SK-N-MC (cell line): ENCODE measurements at regions not wholly inside any gene's neighbourhood (a gene's known extent, or its start where the extent isn't known, plus 50 kb on each side); places are given as distances from the start of the nearest gene placed in this dataset.

Experiments
- EZH2 ChIP-seq: fragments of 200-600 bp; sonication (generic); IDR thresholded peaks from one replicate; pipeline ENCODE4 v1.6.1; 2017; ENCODE audit warnings: antibody characterized with exemption
- FOXP2 ChIP-seq: optimal IDR thresholded peaks from 2 replicates; pipeline ENCODE3; 2011; ENCODE audit warnings: mild to moderate bottlenecking, moderate library complexity; ENCODE audit not compliant: insufficient read depth; ENCODE audit errors: extremely low read length, control extremely low read depth
- POLR2AphosphoS5 ChIP-seq: IDR thresholded peaks from 2 replicates; pipeline ENCODE4 v1.6.1; 2012; ENCODE audit warnings: mild to moderate bottlenecking, low read depth, low read length, borderline replicate concordance

GRCh38 chr12:68450947-68451260, 118.7 kb upstream of the MDM1 start:
- TF ChIP-seq EZH2 (no peak), POLR2AphosphoS5 (no peak), FOXP2 (no peak)
